HPDE6-E6E7 (cell line): ENCODE measurements at regions not wholly inside any gene's neighbourhood (a gene's known extent, or its start where the extent isn't known, plus 50 kb on each side); places are given as distances from the start of the nearest gene placed in this dataset.
"Not testable (repeated sequence)": the region's sequence is repeated elsewhere in the genome, so short reads cannot be mapped to it uniquely, and the experiment has no call there.

Experiments
- DNase-seq: peaks from one replicate; pipeline ENCODE4 v3.0.0; 2011; ENCODE audit warnings: missing footprints; ENCODE audit errors: extremely low spot score

- DNase-seq = no peak
These were observed 209.0 kb upstream of the GPC6 start for GRCh38 chr13:93017493-93018112.

DNA sequence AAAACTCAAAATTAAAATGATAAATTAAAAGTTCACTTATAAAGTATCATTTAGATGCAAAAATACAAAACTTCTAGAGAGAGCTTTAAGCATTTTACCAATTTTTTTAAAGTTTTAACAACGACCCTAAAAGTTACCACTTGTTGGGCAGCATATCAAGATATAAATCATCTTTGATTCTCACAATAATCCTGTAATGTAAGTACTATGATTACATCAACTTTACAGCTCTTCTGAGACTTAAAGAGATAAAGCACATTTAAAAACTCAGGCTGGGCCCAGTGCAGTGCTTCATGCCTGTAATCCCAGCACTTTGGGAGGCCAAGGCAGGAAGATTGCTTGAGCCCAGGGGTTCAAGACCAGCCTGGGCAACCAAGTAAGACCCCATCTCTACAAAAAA is 202.7 kb upstream of the GPC6 start:
- DNase-seq = no peak

DNA sequence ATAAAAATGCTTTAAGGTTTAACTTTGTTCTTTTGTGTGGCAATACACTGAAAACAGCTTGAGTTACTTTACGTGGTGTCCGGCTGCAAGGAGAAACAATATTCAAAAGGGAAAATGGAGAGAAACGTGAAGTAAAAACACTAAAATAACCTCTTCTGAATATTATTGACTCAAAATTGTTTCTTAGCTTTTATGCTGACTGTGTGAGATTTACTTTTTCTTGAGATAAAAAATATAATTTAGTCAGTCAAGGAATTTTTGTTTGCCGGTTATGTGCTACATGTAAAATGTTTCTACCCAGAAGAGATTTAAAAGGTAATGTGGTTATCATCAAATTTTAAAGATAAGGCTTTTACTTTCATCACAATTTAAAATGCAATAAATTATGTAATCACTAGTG is 200.6 kb upstream of the GPC6 start:
- no peak for DNase-seq

- DNase-seq = no peak
These were observed 197.1 kb upstream of the GPC6 start for GRCh38 chr13:93029536-93029935.

GRCh38 chr13:93036380-93036779 is 190.2 kb upstream of the GPC6 start:
- DNase-seq = no peak

DNA sequence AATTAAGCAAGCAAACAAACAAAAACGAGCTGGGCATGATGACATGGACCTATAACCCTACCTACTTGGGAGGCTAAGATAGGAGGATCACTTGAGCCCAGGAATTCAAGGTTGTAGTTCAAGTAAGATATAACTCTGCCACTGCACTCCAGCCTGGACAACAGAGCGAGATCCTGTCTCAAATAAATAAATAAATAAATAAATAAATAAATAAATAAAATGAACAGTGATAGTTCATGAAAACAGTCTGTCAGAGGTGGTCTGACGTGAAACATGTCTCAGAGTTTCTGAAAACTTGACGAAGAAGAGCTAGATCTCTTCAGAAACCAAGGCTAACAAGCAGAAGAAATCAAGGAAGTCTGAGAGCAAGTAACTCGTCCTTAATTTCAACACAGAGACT is 188.8 kb upstream of the GPC6 start:
- no peak for DNase-seq

DNA sequence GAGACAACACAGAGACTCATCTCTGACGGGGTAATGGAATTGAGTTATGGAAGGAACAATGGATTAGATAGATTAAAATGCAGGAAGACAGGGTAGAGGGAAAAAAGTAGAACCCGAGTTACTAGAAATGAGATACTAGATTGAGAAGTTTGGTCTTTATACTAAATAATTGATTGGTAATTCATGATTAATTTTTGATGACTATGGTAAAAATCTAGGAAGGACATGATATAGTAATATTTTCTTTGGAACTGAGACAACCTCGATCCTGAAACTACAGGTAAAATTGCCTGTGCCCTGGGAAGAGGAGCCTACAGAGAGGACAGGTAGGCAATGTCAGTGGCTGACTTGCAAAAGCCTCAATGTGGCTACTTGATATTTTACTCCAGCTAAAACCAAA is 188.4 kb upstream of the GPC6 start:
- DNase-seq = no peak

DNA sequence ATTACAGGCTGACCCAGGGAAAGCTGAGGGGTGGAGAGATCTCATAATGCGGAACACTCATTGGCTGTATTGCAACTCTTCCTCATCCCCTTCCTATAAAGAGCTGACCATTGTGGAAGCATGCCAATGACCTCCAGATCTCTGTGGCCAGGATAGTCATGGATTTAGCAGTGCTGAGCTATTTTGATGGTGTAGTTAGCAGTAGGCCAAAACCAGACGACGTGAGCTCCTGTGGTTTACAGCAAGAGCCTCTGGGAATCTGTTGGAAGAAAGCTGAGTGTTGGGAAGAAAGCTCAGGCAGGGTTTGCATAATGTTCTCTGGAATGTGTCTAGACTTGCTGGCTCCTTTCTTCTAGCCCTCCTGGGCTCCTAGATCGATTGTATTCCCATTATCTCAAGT is 187.5 kb upstream of the GPC6 start:
- no peak for DNase-seq

GRCh38 chr13:93041566-93041965 is 185.0 kb upstream of the GPC6 start:
- DNase-seq = not testable (repeated sequence)

- DNase-seq = no peak
These were observed 180.8 kb upstream of the GPC6 start for GRCh38 chr13:93045836-93046235.

- DNase-seq = no peak
These were observed 171.4 kb upstream of the GPC6 start for GRCh38 chr13:93055233-93055632.

DNA sequence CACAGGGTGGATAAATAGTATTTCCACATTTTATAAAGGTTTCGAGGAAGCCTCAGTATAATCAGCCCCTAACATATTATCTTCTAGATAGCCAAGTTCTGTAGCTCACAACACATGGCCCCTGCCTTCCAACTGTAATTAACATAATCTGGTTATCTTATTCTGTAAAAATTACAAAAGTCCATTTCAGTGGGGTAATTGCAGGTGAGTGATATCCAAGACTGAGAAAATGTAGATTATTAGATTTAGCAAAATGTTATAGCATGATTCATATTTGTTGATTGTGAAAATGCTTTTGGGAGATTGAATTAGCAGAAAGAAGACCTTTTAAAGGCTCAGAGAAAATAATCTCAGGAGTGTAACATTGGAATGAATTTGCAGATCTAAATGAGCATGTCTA is 168.3 kb upstream of the GPC6 start:
- no peak for DNase-seq

- no peak for DNase-seq
These were observed 166.5 kb upstream of the GPC6 start for GRCh38 chr13:93060144-93060543.

DNA sequence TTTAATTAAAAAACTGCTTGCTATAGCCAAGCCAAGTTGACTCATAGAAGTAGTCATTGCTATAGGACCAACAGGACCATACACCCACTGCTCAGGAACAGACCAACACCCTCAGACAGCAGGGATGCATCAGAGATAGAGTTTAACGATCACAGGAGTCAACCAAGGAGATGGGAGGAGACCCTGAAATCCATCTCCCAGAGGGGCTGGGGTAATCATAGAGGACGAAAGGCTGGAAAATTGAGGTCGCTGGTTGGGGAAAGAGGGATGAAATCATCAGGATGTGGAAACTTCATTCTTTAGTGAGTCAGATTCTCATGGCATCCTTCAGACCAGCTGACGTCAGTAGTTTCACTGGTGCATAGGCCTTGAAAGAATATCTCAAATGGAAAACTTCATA is 160.4 kb upstream of the GPC6 start:
- DNase-seq = no peak

GRCh38 chr13:93079294-93079693 is 147.3 kb upstream of the GPC6 start:
- DNase-seq = no peak

DNA sequence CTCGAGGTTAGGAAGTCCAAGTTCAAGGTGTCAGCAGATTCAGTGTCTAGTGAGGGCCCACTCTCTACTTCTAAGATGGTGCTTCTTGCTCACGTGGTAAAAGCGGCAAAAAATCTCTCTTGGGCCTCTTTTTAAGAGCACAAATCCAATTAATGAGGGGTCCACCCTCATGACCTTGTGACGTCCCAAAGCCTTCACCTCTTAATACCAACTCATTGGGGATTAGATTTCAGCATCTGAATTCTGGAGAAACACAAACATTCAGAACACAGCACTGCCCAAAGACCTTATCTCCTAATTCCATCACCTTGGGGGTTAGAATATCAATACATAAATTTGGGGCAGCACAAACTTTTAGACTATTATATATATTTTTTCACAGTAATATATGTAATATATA is 146.4 kb upstream of the GPC6 start:
- DNase-seq = no peak

- no peak for DNase-seq
These were observed 146.0 kb upstream of the GPC6 start for GRCh38 chr13:93080587-93080986.

GRCh38 chr13:93086329-93086728 is 140.3 kb upstream of the GPC6 start:
- no peak for DNase-seq

GRCh38 chr13:93098972-93099371 is 127.6 kb upstream of the GPC6 start:
- no peak for DNase-seq

DNA sequence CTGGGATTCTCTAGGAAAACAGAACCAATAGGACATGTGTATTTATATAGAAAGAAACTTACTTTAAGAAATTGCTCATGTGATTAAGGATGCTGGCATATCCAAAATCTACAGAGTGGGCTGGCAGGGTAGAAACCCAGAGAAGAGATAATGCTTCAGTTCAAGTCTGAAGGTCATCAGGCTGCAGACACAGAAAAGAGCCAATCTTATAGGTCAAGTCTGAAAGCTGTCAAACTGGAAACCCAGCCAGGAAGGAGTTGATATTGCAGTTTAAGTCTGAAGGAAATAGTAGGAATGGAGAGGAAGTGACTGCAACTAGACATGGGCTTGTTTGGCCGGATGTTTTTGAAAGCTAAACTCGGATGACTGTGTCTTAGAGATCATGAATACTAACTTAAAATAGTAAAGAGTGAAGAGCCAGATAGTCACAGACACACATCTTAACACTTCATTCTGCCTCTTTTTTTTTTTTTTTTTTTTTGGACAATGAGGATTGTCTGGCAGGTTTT is 125.3 kb upstream of the GPC6 start:
- no peak for DNase-seq

DNA sequence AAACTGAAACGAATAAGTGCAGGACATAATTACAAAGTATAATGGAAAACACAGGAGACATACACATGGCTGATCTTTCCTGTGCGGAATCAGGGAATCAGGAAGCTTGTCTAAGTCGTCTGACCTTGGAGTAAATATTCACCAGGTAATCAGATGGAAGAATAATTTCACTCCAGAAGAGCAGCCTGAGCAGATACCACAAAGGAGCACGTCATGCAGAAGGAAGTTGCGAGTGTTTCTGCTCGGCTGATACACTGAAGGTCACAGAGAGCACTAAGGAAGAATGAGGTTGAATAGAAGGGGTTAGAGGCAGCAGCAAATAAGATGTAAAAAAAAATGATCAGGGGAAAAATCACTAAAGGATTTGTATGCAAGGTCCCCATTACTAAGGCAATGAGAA is 122.3 kb upstream of the GPC6 start:
- no peak for DNase-seq

- DNase-seq = no peak
These were observed 118.5 kb upstream of the GPC6 start for GRCh38 chr13:93108111-93108601.

DNA sequence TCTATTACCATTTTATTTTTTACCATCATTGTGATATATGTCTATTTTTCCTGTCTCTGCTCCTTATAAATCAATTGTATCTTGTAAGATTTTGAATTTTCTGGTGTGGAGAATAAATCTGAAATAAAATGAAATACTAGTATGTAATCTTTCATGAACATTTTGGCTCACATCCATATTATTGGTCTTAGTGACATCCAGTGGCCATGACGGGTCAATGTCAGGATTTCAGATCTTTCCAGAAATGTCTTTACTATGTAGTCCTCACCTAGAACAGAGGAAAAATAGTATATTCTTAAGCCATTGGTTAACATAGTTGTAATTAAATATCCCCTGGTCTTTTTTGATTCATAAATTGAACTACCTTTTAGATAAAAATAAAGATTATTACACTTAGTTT is 109.8 kb upstream of the GPC6 start:
- DNase-seq = no peak

GRCh38 chr13:93118081-93118615 is 108.5 kb upstream of the GPC6 start:
- DNase-seq = no peak
